HEK293T (cell line): ENCODE measurements at regions not wholly inside any gene's neighbourhood (a gene's known extent, or its start where the extent isn't known, plus 50 kb on each side); places are given as distances from the start of the nearest gene placed in this dataset.

Experiments
- ARNT ChIP-seq: fragments of 450-650 bp; IDR thresholded peaks from 2 replicates; pipeline ENCODE4 v1.6.1; 2017; ENCODE audit warnings: mild to moderate bottlenecking
- BHLHE40 ChIP-seq: fragments of 450-650 bp; IDR thresholded peaks from 2 replicates; pipeline ENCODE4 v1.6.1; 2016; ENCODE audit warnings: mild to moderate bottlenecking, moderate library complexity, borderline replicate concordance
- FOXA1 ChIP-seq: fragments of 450-650 bp; IDR thresholded peaks from 2 replicates; pipeline ENCODE4 v1.6.1; 2016; ENCODE audit warnings: mild to moderate bottlenecking
- FOXK2 ChIP-seq: fragments of 450-650 bp; IDR thresholded peaks from 2 replicates; pipeline ENCODE4 v1.6.1; 2016; ENCODE audit warnings: mild to moderate bottlenecking
- FOXM1 ChIP-seq: fragments of 450-650 bp; IDR thresholded peaks from 2 replicates; pipeline ENCODE4 v1.6.1; 2017; ENCODE audit warnings: mild to moderate bottlenecking, borderline replicate concordance
- HDGF ChIP-seq: fragments of 450-650 bp; IDR thresholded peaks from 2 replicates; pipeline ENCODE4 v1.6.1; 2017; ENCODE audit warnings: antibody characterized with exemption, borderline replicate concordance
- LEF1 ChIP-seq: fragments of 450-650 bp; IDR thresholded peaks from 2 replicates; pipeline ENCODE4 v1.6.1; 2017; ENCODE audit warnings: mild to moderate bottlenecking, borderline replicate concordance
- PKNOX1 ChIP-seq: fragments of 450-650 bp; IDR thresholded peaks from 2 replicates; pipeline ENCODE4 v1.6.1; 2016
- SP1 ChIP-seq: fragments of 450-650 bp; IDR thresholded peaks from 2 replicates; pipeline ENCODE4 v1.6.1; 2017
- SUZ12 ChIP-seq: fragments of 450-650 bp; IDR thresholded peaks from 2 replicates; pipeline ENCODE4 v1.6.1; 2016; ENCODE audit warnings: mild to moderate bottlenecking
- TARDBP ChIP-seq: fragments of 450-650 bp; IDR thresholded peaks from 2 replicates; pipeline ENCODE4 v1.6.1; 2016
- ZNF384 ChIP-seq: fragments of 450-650 bp; IDR thresholded peaks from 2 replicates; pipeline ENCODE4 v1.6.1; 2016

GRCh38 chr12:126343321-126343720 lies 1278.1 kb downstream of the AACS start:
- TF ChIP-seq PKNOX1, result no peak
- TF ChIP-seq SUZ12, result no peak
- no peak for TF ChIP-seq BHLHE40
- TF ChIP-seq ARNT, result no peak
- TF ChIP-seq TARDBP, result no peak
- no peak for TF ChIP-seq SP1
- no peak for TF ChIP-seq FOXA1
- no peak for TF ChIP-seq FOXM1
- TF ChIP-seq HDGF, result no peak
- TF ChIP-seq FOXK2, result no peak
- no peak for TF ChIP-seq LEF1
- TF ChIP-seq ZNF384, result no peak
